ENCODE measurements at regions not wholly inside any gene's neighbourhood (a gene's known extent, or its start where the extent isn't known, plus 50 kb on each side); places are given as distances from the start of the nearest gene placed in this dataset.

- DNase-seq, result no peak
- Mint-ChIP-seq H3K27me3 (no peaks in the 10 kb centered on the region), H3K27ac (no peak overlapping the region), H3K4me3 (no peak overlapping the region), H3K9me3 (peaks cover 8% of the 10 kb centered on the region), H3K36me3 (ENCODE audit: low read depth) (no peaks in the 10 kb centered on the region), H3K4me1 (ENCODE audit: low read depth) (no peaks in the 10 kb centered on the region)
- Histone ChIP-seq H3K27ac (ENCODE audit: low read depth in 1 of 2, low read length in 2 of 2) (no peak overlapping the region), H3K9me3 (ENCODE audit: control insufficient read depth in 1 of 2, insufficient read depth in 1 of 2, low read length in 2 of 2) (peaks cover 0 to 3% of the 10 kb centered on the region in 2 experiments), H3K36me3 (ENCODE audit: insufficient read depth, low read length) (no peaks in the 10 kb centered on the region), H3K4me3 (ENCODE audit: low read length) (no peak overlapping the region), H3K27me3 (ENCODE audit: control insufficient read depth in 1 of 2, insufficient read depth in 2 of 2, low read length in 2 of 2) (no peaks in the 10 kb centered on the region), H3K4me1 (ENCODE audit: insufficient read depth, low read length) (no peaks in the 10 kb centered on the region)
- CTCF ChIA-PET, result interaction anchor here (0.8 kb wide), 1 partner anchor 13 kb away, joined by 5 read pairs; no protein-coding TSS in a partner anchor
- no peak for TF ChIP-seq CTCF (IDR thresholded peaks at IDR 0.05)
- intact Hi-C loops (cut with DNase I, micrococcal nuclease), result no loop called here
- POLR2A ChIA-PET, result no interaction called here
- no peak for ATAC-seq (ENCODE audit: poor library complexity)
These were observed 583.6 kb downstream of the GALC start for GRCh38 chr14:87409393-87409792.

DNA sequence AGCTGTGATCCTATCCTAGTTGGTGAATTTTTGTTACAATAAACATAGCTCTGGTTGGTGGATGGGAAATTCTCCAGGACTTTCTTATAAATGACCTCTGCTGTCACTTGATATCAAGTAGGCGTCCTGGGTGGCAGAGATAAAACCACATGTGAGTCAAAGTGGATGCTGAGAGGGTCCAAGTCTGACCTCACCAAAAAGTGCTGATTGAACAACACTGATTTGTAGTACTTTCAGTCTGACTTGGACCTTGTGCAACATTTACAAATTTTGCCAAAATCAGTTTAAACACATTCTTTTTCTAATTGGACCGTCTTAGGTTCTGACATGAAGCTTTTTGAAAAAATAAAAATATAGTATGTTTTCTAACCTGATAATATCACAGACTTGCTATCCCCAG, 585.6 kb downstream of the GALC start:
- Histone ChIP-seq H3K27ac (ENCODE audit: low read depth in 1 of 2, low read length in 2 of 2) (no peak overlapping the region), H3K27me3 (ENCODE audit: control insufficient read depth in 1 of 2, insufficient read depth in 2 of 2, low read length in 2 of 2) (no peaks in the 10 kb centered on the region), H3K9me3 (ENCODE audit: control insufficient read depth in 1 of 2, insufficient read depth in 1 of 2, low read length in 2 of 2) (peaks cover 0 to 3% of the 10 kb centered on the region in 2 experiments), H3K4me3 (ENCODE audit: low read length) (no peak overlapping the region), H3K4me1 (ENCODE audit: insufficient read depth, low read length) (no peaks in the 10 kb centered on the region), H3K36me3 (ENCODE audit: insufficient read depth, low read length) (no peaks in the 10 kb centered on the region)
- CTCF ChIA-PET, result no interaction called here
- intact Hi-C loops (cut with DNase I, micrococcal nuclease), result no loop called here
- Mint-ChIP-seq H3K27ac (no peak overlapping the region), H3K27me3 (no peaks in the 10 kb centered on the region), H3K4me3 (no peak overlapping the region), H3K9me3 (peaks cover 4% of the 10 kb centered on the region), H3K36me3 (ENCODE audit: low read depth) (no peaks in the 10 kb centered on the region), H3K4me1 (ENCODE audit: low read depth) (no peaks in the 10 kb centered on the region)
- no peak for TF ChIP-seq CTCF (IDR thresholded peaks at IDR 0.05)
- no peak for DNase-seq
- POLR2A ChIA-PET, result no interaction called here
- no peak for ATAC-seq (ENCODE audit: poor library complexity)

DNA sequence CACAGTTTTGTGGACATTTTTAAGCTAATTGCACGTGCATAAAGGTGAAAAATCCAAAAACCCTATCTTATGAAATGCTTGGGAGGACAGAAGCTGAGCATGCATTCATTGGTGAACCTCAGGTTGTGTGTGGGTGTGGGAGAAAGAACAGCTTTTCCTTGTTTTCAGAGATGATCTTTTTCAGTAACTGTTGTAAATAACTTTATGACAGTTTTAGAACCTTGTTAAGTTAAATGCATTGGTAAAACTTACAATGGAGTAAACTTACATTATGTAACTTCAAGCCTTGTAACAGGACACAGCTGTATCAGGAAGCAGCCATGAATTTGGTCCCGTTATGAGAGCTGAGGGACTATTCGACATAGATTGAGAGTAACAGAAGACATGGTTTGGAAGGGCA, 587.4 kb downstream of the GALC start:
- Mint-ChIP-seq H3K4me3 (no peak overlapping the region), H3K27ac (no peak overlapping the region), H3K36me3 (ENCODE audit: low read depth) (no peaks in the 10 kb centered on the region), H3K4me1 (ENCODE audit: low read depth) (no peaks in the 10 kb centered on the region), H3K27me3 (no peaks in the 10 kb centered on the region), H3K9me3 (peaks cover 4% of the 10 kb centered on the region)
- H3K4me3 ChIP-seq (ENCODE audit: low read length), result no peak overlapping the region
- no peaks in the 10 kb centered on the region for H3K27me3 ChIP-seq (ENCODE audit: control insufficient read depth in 1 of 2, insufficient read depth in 2 of 2, low read length in 2 of 2)
- TF ChIP-seq CTCF (IDR thresholded peaks at IDR 0.05), result no peak
- ATAC-seq (ENCODE audit: poor library complexity) (no peak), DNase-seq (no peak)
- H3K27ac ChIP-seq (ENCODE audit: low read depth in 1 of 2, low read length in 2 of 2), result no peak overlapping the region
- CTCF ChIA-PET, result no interaction called here
- H3K9me3 ChIP-seq (ENCODE audit: control insufficient read depth in 1 of 2, insufficient read depth in 1 of 2, low read length in 2 of 2), result no peaks in the 10 kb centered on the region
- H3K4me1 ChIP-seq (ENCODE audit: insufficient read depth, low read length), result no peaks in the 10 kb centered on the region
- H3K36me3 ChIP-seq (ENCODE audit: insufficient read depth, low read length), result no peaks in the 10 kb centered on the region
- POLR2A ChIA-PET, result no interaction called here
- intact Hi-C loops (cut with DNase I, micrococcal nuclease), result no loop called here
